ENCODE measurements at regions not wholly inside any gene's neighbourhood (a gene's known extent, or its start where the extent isn't known, plus 50 kb on each side); places are given as distances from the start of the nearest gene placed in this dataset.

- ATAC-seq (no peak), DNase-seq (no peak)
- no CpG with 5 or more reads among the region's 1 CpG for WGBS (ENCODE audit: insufficient coverage)
- H3K36me3 Mint-ChIP-seq = peaks cover 10% of the 10 kb centered on the region
- H3K27me3 Mint-ChIP-seq (ENCODE audit: low read depth in 2 of 2) = no peaks in the 10 kb centered on the region
- no peak for TF ChIP-seq CTCF (IDR thresholded peaks at IDR 0.05)
- intact Hi-C loops (cut with micrococcal nuclease) = no loop called here
- H3K9me3 Mint-ChIP-seq = peaks cover 8 to 10% of the 10 kb centered on the region in 2 donors
- Histone ChIP-seq H3K36me3 (ENCODE audit: control insufficient read depth, insufficient read depth, low read length) (no peaks in the 10 kb centered on the region), H3K9me3 (ENCODE audit: control insufficient read depth, insufficient read depth, low read length) (no peaks in the 10 kb centered on the region), H3K27me3 (ENCODE audit: control insufficient read depth, insufficient read depth, low read length) (no peaks in the 10 kb centered on the region), H3K4me1 (ENCODE audit: control insufficient read depth, insufficient read depth, low read length) (no peaks in the 10 kb centered on the region), H3K27ac (ENCODE audit: low read length) (no peak overlapping the region), H3K4me3 (ENCODE audit: low read length) (no peak overlapping the region)
- no peak overlapping the region for H3K4me3 Mint-ChIP-seq
- H3K27ac Mint-ChIP-seq = no peak overlapping the region
- H3K4me1 Mint-ChIP-seq = no peaks in the 10 kb centered on the region
Observed at GRCh38 chr5:51958473-51958872, 575.2 kb downstream of the ISL1 start.

GRCh38 chr5:51960617-51961121 is 577.4 kb downstream of the ISL1 start:
- H3K27ac Mint-ChIP-seq = no peak overlapping the region
- peaks cover 4 to 5% of the 10 kb centered on the region in 2 donors for H3K9me3 Mint-ChIP-seq
- Histone ChIP-seq H3K4me1 (ENCODE audit: control insufficient read depth, insufficient read depth, low read length) (no peaks in the 10 kb centered on the region), H3K9me3 (ENCODE audit: control insufficient read depth, insufficient read depth, low read length) (no peaks in the 10 kb centered on the region), H3K4me3 (ENCODE audit: low read length) (no peak overlapping the region), H3K36me3 (ENCODE audit: control insufficient read depth, insufficient read depth, low read length) (no peaks in the 10 kb centered on the region), H3K27ac (ENCODE audit: low read length) (no peak overlapping the region), H3K27me3 (ENCODE audit: control insufficient read depth, insufficient read depth, low read length) (no peaks in the 10 kb centered on the region)
- H3K4me1 Mint-ChIP-seq = no peaks in the 10 kb centered on the region
- no peaks in the 10 kb centered on the region for H3K27me3 Mint-ChIP-seq (ENCODE audit: low read depth in 2 of 2)
- no peak for DNase-seq
- WGBS (ENCODE audit: insufficient coverage) = no CpG with 5 or more reads among the region's 2 CpGs
- H3K4me3 Mint-ChIP-seq = no peak overlapping the region
- ATAC-seq = no peak
- intact Hi-C loops (cut with micrococcal nuclease) = no loop called here
- no peak for TF ChIP-seq CTCF (IDR thresholded peaks at IDR 0.05)
- no peaks in the 10 kb centered on the region for H3K36me3 Mint-ChIP-seq

DNA sequence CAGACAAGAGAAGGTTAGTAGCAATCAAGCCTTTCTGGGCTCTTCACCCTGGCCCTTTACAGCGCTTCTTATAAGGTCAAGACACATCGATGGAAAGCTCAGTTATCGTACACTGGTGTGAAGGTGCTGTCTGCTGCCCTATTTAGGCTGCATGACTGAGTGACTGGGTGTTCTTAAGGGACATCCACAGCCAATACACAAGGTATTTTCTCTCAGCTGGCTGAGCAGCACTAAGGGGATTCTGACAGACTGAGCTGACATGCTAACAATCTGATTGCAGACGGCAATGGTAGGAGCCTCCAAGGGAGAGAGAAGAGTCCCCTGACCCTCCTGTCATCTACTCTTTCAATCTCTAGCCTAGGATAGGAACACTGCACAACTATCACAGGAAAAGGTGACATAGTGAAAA is 577.9 kb downstream of the ISL1 start:
- Mint-ChIP-seq H3K36me3 (no peaks in the 10 kb centered on the region), H3K9me3 (peaks cover 2 to 4% of the 10 kb centered on the region in 2 donors), H3K4me1 (no peaks in the 10 kb centered on the region), H3K27ac (no peak overlapping the region), H3K27me3 (ENCODE audit: low read depth in 2 of 2) (no peaks in the 10 kb centered on the region), H3K4me3 (no peak overlapping the region)
- no peaks in the 10 kb centered on the region for H3K4me1 ChIP-seq (ENCODE audit: control insufficient read depth, insufficient read depth, low read length)
- no peak overlapping the region for H3K4me3 ChIP-seq (ENCODE audit: low read length)
- H3K9me3 ChIP-seq (ENCODE audit: control insufficient read depth, insufficient read depth, low read length) = no peaks in the 10 kb centered on the region
- no peak overlapping the region for H3K27ac ChIP-seq (ENCODE audit: low read length)
- no peak for TF ChIP-seq CTCF (IDR thresholded peaks at IDR 0.05)
- ATAC-seq (no peak), DNase-seq (no peak)
- H3K36me3 ChIP-seq (ENCODE audit: control insufficient read depth, insufficient read depth, low read length) = no peaks in the 10 kb centered on the region
- 83% methylated on average over 4 of the region's 4 CpGs for WGBS (ENCODE audit: insufficient coverage)
- H3K27me3 ChIP-seq (ENCODE audit: control insufficient read depth, insufficient read depth, low read length) = no peaks in the 10 kb centered on the region
- intact Hi-C loops (cut with micrococcal nuclease) = no loop called here

- no peaks in the 10 kb centered on the region for H3K27me3 Mint-ChIP-seq (ENCODE audit: low read depth in 2 of 2)
- Histone ChIP-seq H3K4me3 (ENCODE audit: low read length) (no peak overlapping the region), H3K27ac (ENCODE audit: low read length) (no peak overlapping the region), H3K9me3 (ENCODE audit: control insufficient read depth, insufficient read depth, low read length) (no peaks in the 10 kb centered on the region), H3K4me1 (ENCODE audit: control insufficient read depth, insufficient read depth, low read length) (no peaks in the 10 kb centered on the region), H3K27me3 (ENCODE audit: control insufficient read depth, insufficient read depth, low read length) (no peaks in the 10 kb centered on the region), H3K36me3 (ENCODE audit: control insufficient read depth, insufficient read depth, low read length) (no peaks in the 10 kb centered on the region)
- DNase-seq (no peak), ATAC-seq (no peak)
- H3K4me1 Mint-ChIP-seq = no peaks in the 10 kb centered on the region
- H3K9me3 Mint-ChIP-seq = peaks cover 2 to 5% of the 10 kb centered on the region in 2 donors
- WGBS (ENCODE audit: insufficient coverage) = 21% methylated on average over 1 of the region's 1 CpG
- intact Hi-C loops (cut with micrococcal nuclease) = no loop called here
- no peak overlapping the region for H3K27ac Mint-ChIP-seq
- no peak for TF ChIP-seq CTCF (IDR thresholded peaks at IDR 0.05)
- H3K36me3 Mint-ChIP-seq = peaks cover 14% of the 10 kb centered on the region
- no peak overlapping the region for H3K4me3 Mint-ChIP-seq
Observed at GRCh38 chr5:51968756-51969155, 585.5 kb downstream of the ISL1 start.

Data from natural killer cell (primary cell).